MM.1S (cell line): ENCODE measurements at regions not wholly inside any gene's neighbourhood (a gene's known extent, or its start where the extent isn't known, plus 50 kb on each side); places are given as distances from the start of the nearest gene placed in this dataset.

Experiments
- EZH2 ChIP-seq: fragments of 300-600 bp; sonication (generic); optimal IDR thresholded peaks from 2 replicates; pipeline ENCODE3; 2017; ENCODE audit warnings: low read depth, mild to moderate bottlenecking, antibody characterized with exemption, low read length, mixed read lengths
- TF ChIP-seq, protein P1 (sequence below): fragments of 300-600 bp; sonication (generic); IDR thresholded peaks from 2 replicates; pipeline ENCODE4 v1.5.1; 2016; ENCODE audit warnings: antibody characterized with exemption, low read length, mixed read lengths

DNA sequence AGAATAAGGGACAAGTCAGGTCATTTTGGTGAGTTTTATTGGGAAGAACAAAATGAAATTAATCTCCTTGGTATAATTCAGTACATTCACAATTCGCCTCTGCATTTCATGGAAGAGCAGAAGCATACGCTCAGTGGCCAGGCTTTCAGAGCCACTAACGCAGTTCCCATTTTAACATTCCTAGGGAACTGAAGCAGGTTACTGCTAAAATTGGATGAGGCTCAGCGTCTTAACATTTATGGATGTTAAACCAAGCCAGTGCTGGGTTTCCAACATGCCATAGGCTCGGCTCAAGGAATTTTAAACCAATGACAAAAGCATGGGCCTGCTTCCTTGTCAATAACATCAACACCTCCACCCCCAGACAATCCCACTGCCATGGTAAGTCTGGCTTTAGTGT lies 172.7 kb upstream of the PRICKLE2 start:
- TF ChIP-seq, protein P1, sequence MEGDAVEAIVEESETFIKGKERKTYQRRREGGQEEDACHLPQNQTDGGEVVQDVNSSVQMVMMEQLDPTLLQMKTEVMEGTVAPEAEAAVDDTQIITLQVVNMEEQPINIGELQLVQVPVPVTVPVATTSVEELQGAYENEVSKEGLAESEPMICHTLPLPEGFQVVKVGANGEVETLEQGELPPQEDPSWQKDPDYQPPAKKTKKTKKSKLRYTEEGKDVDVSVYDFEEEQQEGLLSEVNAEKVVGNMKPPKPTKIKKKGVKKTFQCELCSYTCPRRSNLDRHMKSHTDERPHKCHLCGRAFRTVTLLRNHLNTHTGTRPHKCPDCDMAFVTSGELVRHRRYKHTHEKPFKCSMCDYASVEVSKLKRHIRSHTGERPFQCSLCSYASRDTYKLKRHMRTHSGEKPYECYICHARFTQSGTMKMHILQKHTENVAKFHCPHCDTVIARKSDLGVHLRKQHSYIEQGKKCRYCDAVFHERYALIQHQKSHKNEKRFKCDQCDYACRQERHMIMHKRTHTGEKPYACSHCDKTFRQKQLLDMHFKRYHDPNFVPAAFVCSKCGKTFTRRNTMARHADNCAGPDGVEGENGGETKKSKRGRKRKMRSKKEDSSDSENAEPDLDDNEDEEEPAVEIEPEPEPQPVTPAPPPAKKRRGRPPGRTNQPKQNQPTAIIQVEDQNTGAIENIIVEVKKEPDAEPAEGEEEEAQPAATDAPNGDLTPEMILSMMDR: no peak
- no peak for TF ChIP-seq EZH2
